Ishikawa (cell line): ENCODE measurements at regions not wholly inside any gene's neighbourhood (a gene's known extent, or its start where the extent isn't known, plus 50 kb on each side); places are given as distances from the start of the nearest gene placed in this dataset.

Experiments
- TAF1 ChIP-seq: IDR thresholded peaks from 2 replicates; pipeline ENCODE4 v1.6.1; 2012; ENCODE audit warnings: low read depth, mild to moderate bottlenecking
- TCF12 ChIP-seq: IDR thresholded peaks from 2 replicates; pipeline ENCODE4 v1.6.1; 2012; ENCODE audit warnings: low read depth
- YY1 ChIP-seq: IDR thresholded peaks from 2 replicates; pipeline ENCODE4 v1.6.1; 2012; ENCODE audit warnings: low read depth

DNA sequence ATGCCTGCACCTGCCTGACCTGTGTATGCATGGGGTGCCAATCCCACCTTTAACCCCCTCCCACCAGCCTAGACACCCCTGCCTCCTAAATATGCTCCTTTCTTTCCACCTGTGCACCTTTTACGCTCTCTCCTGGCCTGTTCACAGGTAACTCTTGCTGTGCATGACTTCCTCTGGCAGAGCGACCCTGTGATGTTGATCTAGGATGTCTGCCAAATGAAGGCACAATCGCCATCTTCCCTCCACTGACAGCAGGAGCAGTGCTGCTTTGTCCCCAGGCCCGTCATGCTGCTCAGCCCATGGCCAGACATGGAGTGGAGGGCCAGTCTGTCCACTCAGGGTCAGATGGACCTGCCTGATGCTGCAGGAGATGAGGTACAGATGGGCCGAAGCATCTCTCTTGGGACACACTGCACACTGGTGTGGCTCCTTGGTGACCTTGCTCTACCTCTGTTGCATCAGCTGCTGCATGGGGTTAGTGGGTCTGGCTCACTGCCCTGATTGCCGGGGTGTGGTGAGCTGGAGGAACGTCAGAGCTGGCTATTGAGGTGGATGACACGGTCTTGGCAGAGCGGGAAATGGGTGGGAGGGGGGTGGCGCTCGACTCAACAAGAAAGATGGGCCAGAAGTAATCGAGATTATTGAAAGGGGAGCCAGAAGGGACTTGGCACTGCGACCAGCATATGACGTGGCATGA, 101.7 kb upstream of the PITX1 start:
- TF ChIP-seq TAF1, result no peak
- no peak for TF ChIP-seq TCF12
- no peak; the same call in 1 of the 2 replicates for TF ChIP-seq YY1
